Osteoblast (primary cell): ENCODE measurements at regions not wholly inside any gene's neighbourhood (a gene's known extent, or its start where the extent isn't known, plus 50 kb on each side); places are given as distances from the start of the nearest gene placed in this dataset.

Experiments
- DNase-seq: peaks from one replicate; pipeline ENCODE4 v3.0.0; 2011; ENCODE audit warnings: low spot score, mixed read lengths; ENCODE audit not compliant: insufficient read length; ENCODE audit errors: missing footprints
- H2AFZ ChIP-seq: 2 replicates; pipeline ENCODE4 v1.6.0; 2011; ENCODE audit warnings: mild to moderate bottlenecking, low read length
- H3K27ac ChIP-seq: 2 replicates; pipeline ENCODE4 v1.5.1; 2011; ENCODE audit warnings: mild to moderate bottlenecking, low read depth, low read length, moderate library complexity
- H3K27me3 ChIP-seq: 2 replicates; pipeline ENCODE4 v1.6.0; 2012; ENCODE audit warnings: mild to moderate bottlenecking, control low read depth, inconsistent platforms, low read length, moderate library complexity; ENCODE audit not compliant: insufficient read depth
- H3K36me3 ChIP-seq: 2 replicates; pipeline ENCODE4 v1.5.1; 2011; ENCODE audit warnings: mild to moderate bottlenecking, low read length, control low read depth, moderate library complexity; ENCODE audit not compliant: insufficient read depth
- H3K4me1 ChIP-seq: 2 replicates; pipeline ENCODE4 v1.5.1; 2011; ENCODE audit warnings: mild to moderate bottlenecking, low read length, control low read depth, moderate library complexity; ENCODE audit not compliant: insufficient read depth
- H3K4me2 ChIP-seq: 2 replicates; pipeline ENCODE4 v1.6.0; 2011; ENCODE audit warnings: mild to moderate bottlenecking, low read length; ENCODE audit not compliant: insufficient read depth
- H3K4me3 ChIP-seq: fragments of 200-600 bp; sonication (generic); 3 replicates; pipeline ENCODE4 v1.5.1; 2012; ENCODE audit warnings: mild to moderate bottlenecking, low read length, inconsistent platforms; ENCODE audit not compliant: insufficient read depth
- H3K79me2 ChIP-seq: 2 replicates; pipeline ENCODE4 v1.6.0; 2012; ENCODE audit warnings: mild to moderate bottlenecking, low read length, control low read depth, inconsistent platforms; ENCODE audit not compliant: insufficient read depth
- H3K9me3 ChIP-seq: 2 replicates; pipeline ENCODE4 v1.5.1; 2011; ENCODE audit warnings: low read depth, low read length, control low read depth
- H4K20me1 ChIP-seq: 2 replicates; pipeline ENCODE4 v1.6.0; 2012; ENCODE audit warnings: mild to moderate bottlenecking, low read length, control low read depth; ENCODE audit not compliant: insufficient read depth
- TF ChIP-seq, protein P1 (sequence below): IDR thresholded peaks from 2 replicates; pipeline ENCODE4 v1.5.1; 2011; ENCODE audit warnings: mild to moderate bottlenecking, low read depth, low read length, moderate library complexity; ENCODE audit errors: extremely low read depth

DNA sequence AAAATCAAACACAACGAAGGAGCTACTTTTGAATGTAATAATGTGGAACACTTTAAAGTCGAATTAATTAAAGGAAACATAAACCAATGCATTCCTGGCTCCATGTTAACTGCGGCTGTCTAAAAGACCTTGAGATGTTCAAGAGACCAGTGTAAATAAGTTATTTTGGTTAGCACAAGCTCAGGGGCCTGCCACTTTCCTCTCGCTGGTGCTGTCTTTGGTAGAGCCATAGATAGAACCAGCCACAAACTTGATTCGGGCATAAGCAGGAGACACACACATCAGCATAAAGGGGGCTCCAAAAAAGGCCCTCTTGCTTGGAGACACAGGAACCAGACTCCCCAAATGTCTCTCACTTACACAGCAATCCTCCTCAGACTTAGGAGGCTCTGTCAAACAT, 121.6 kb upstream of the TBX20 start:
- Histone ChIP-seq H3K4me1 (no peaks in the 10 kb centered on the region), H4K20me1 (no peaks in the 10 kb centered on the region), H3K27me3 (no peaks in the 10 kb centered on the region), H3K36me3 (no peaks in the 10 kb centered on the region), H3K27ac (no peak overlapping the region), H3K4me3 (no peak overlapping the region), H3K79me2 (no peaks in the 10 kb centered on the region), H3K4me2 (no peak overlapping the region), H3K9me3 (no peaks in the 10 kb centered on the region), H2AFZ (no peak overlapping the region)
- TF ChIP-seq, protein P1, sequence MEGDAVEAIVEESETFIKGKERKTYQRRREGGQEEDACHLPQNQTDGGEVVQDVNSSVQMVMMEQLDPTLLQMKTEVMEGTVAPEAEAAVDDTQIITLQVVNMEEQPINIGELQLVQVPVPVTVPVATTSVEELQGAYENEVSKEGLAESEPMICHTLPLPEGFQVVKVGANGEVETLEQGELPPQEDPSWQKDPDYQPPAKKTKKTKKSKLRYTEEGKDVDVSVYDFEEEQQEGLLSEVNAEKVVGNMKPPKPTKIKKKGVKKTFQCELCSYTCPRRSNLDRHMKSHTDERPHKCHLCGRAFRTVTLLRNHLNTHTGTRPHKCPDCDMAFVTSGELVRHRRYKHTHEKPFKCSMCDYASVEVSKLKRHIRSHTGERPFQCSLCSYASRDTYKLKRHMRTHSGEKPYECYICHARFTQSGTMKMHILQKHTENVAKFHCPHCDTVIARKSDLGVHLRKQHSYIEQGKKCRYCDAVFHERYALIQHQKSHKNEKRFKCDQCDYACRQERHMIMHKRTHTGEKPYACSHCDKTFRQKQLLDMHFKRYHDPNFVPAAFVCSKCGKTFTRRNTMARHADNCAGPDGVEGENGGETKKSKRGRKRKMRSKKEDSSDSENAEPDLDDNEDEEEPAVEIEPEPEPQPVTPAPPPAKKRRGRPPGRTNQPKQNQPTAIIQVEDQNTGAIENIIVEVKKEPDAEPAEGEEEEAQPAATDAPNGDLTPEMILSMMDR: no peak
- DNase-seq: no peak

DNA sequence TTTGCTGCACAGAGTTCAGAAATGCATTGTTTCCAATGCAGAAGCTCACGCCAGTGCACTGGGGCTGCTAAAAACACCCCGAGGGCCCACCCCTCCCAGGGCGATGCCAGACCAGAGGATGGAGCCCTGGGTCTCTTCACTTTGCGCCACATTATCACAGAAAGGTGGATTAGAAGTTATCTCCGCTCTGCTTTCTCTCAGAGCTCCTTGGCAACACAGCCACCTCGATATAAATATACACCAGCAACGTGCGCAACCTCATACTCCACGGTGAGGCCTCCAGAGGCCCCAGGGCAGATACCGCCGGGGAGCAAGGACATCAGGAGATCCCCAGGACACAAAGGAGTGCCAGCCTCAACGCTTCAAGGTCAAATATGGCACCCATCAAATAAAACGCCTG, 121.0 kb upstream of the TBX20 start:
- no peak overlapping the region for H3K27ac ChIP-seq
- no peak for DNase-seq
- TF ChIP-seq, protein P1: no peak
- no peaks in the 10 kb centered on the region for H3K27me3 ChIP-seq
- H4K20me1 ChIP-seq: no peaks in the 10 kb centered on the region
- no peaks in the 10 kb centered on the region for H3K4me1 ChIP-seq
- no peaks in the 10 kb centered on the region for H3K9me3 ChIP-seq
- H2AFZ ChIP-seq: no peak overlapping the region
- no peak overlapping the region for H3K4me3 ChIP-seq
- no peaks in the 10 kb centered on the region for H3K36me3 ChIP-seq
- H3K4me2 ChIP-seq: no peak overlapping the region
- no peaks in the 10 kb centered on the region for H3K79me2 ChIP-seq

DNA sequence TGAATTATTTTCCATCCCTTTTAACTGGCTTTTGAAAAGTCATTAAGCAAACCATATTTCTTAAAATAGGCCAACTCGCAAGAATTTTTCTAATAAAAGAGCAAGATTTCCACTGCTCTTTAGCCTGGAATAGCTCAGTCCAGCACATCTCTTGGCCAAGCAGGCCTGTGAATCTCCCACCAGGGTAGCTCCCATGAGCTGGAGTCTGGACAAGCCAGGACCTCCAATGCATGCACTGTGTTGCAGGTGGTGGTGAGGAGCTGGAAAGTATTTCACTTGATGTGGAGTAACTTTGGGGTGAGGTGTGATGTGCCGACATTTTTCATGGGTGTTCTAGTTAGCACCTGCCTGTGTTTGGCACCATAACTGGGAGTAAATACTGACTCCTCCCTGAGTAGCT, 117.3 kb upstream of the TBX20 start:
- no peaks in the 10 kb centered on the region for H3K9me3 ChIP-seq
- no peaks in the 10 kb centered on the region for H3K4me1 ChIP-seq
- no peak for DNase-seq
- no peaks in the 10 kb centered on the region for H3K36me3 ChIP-seq
- H3K27me3 ChIP-seq: no peaks in the 10 kb centered on the region
- no peak overlapping the region for H2AFZ ChIP-seq
- no peak overlapping the region for H3K27ac ChIP-seq
- H3K4me2 ChIP-seq: no peak overlapping the region
- TF ChIP-seq, protein P1: no peak
- no peaks in the 10 kb centered on the region for H3K79me2 ChIP-seq
- no peaks in the 10 kb centered on the region for H4K20me1 ChIP-seq
- H3K4me3 ChIP-seq: no peak overlapping the region

DNA sequence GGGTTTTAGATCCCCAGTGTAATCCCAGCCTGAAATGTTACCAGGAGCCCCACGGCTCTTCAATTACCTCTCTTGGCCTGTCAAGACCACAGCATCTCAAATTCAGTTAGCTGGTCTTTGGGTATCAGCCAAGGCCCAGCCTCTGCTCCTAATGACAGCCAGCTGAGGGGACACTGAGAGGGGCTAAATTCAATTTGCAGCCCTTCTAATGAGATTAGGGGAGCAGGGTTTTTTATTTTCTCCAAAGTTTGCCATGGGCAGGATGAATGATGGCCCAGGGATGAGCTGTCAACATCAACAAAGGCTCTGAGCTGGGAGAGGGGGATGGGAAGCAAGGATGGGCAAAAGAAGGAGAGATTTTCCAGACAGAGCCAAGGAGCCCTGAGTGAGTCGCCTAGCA, 116.8 kb upstream of the TBX20 start:
- no peak overlapping the region for H3K4me3 ChIP-seq
- H3K27me3 ChIP-seq: no peaks in the 10 kb centered on the region
- no peak overlapping the region for H2AFZ ChIP-seq
- no peaks in the 10 kb centered on the region for H3K36me3 ChIP-seq
- H3K27ac ChIP-seq: no peak overlapping the region
- H3K4me1 ChIP-seq: no peaks in the 10 kb centered on the region
- no peak for DNase-seq
- H3K9me3 ChIP-seq: no peaks in the 10 kb centered on the region
- TF ChIP-seq, protein P1: no peak
- no peaks in the 10 kb centered on the region for H4K20me1 ChIP-seq
- no peaks in the 10 kb centered on the region for H3K79me2 ChIP-seq
- no peak overlapping the region for H3K4me2 ChIP-seq
